Smooth muscle cell (in vitro differentiated cells): ENCODE measurements at regions not wholly inside any gene's neighbourhood (a gene's known extent, or its start where the extent isn't known, plus 50 kb on each side); places are given as distances from the start of the nearest gene placed in this dataset.
"Not testable (repeated sequence)": the region's sequence is repeated elsewhere in the genome, so short reads cannot be mapped to it uniquely, and the experiment has no call there.

Experiments used
- DNase-seq: peaks from one replicate; lab custom pipeline; 2025; ENCODE audit not compliant: unreplicated experiment; lab: John Stamatoyannopoulos, UW
- H2AFZ ChIP-seq: fragments of 200-600 bp; sonication (generic); 2 replicates; pipeline ENCODE4 v1.6.0; 2016; ENCODE audit warnings: antibody characterized with exemption, low read depth, mild to moderate bottlenecking
- H3F3A ChIP-seq: fragments of 200-600 bp; sonication (generic); 2 replicates; pipeline ENCODE4 v1.6.0; 2017; ENCODE audit warnings: antibody characterized with exemption, low read depth
- H3K27ac ChIP-seq: fragments of 200-600 bp; sonication (generic); 2 replicates; pipeline ENCODE4 v1.5.1; 2016; ENCODE audit warnings: low read depth, mild to moderate bottlenecking
- H3K27me3 ChIP-seq: fragments of 200-600 bp; sonication (generic); 2 replicates; pipeline ENCODE4 v1.6.1; 2016; ENCODE audit warnings: low read depth, mild to moderate bottlenecking
- H3K36me3 ChIP-seq: fragments of 200-600 bp; sonication (generic); 2 replicates; pipeline ENCODE4 v1.5.1; 2016; ENCODE audit warnings: low read depth
- H3K4me1 ChIP-seq: fragments of 200-600 bp; sonication (generic); 2 replicates; pipeline ENCODE4 v1.5.1; 2016; ENCODE audit warnings: low read depth
- H3K4me2 ChIP-seq: fragments of 200-600 bp; sonication (generic); 2 replicates; pipeline ENCODE4 v1.6.0; 2016; ENCODE audit warnings: mild to moderate bottlenecking
- H3K4me3 ChIP-seq: fragments of 200-600 bp; sonication (generic); 2 replicates; pipeline ENCODE4 v1.5.1; 2016; ENCODE audit warnings: mild to moderate bottlenecking
- H3K79me2 ChIP-seq: fragments of 200-600 bp; sonication (generic); 2 replicates; pipeline ENCODE4 v1.6.0; 2016; ENCODE audit warnings: low read depth, mild to moderate bottlenecking
- H3K9ac ChIP-seq: fragments of 200-600 bp; sonication (generic); 2 replicates; pipeline ENCODE4 v1.6.0; 2016; ENCODE audit warnings: low read depth
- H3K9me3 ChIP-seq: fragments of 200-600 bp; sonication (generic); replicated peaks from 2 replicates; pipeline ENCODE4 v1.5.1; 2016; ENCODE audit warnings: low read depth
- H4K20me1 ChIP-seq: fragments of 200-600 bp; sonication (generic); 2 replicates; pipeline ENCODE4 v1.6.0; 2016; ENCODE audit warnings: low read depth
- CTCF ChIP-seq: fragments of 200-600 bp; sonication (generic); IDR thresholded peaks from 2 replicates; pipeline ENCODE4 v1.5.1; 2017; ENCODE audit warnings: borderline replicate concordance, mild to moderate bottlenecking, antibody characterized with exemption; ENCODE audit not compliant: insufficient read depth, poor library complexity, severe bottlenecking
- WGBS: methylation state at CpG from one replicate; pipeline ENCODE4 v1.1.7; 2016; ENCODE audit warnings: low lambda C conversion rate; 5-methylcytosine and 5-hydroxymethylcytosine counted together

GRCh38 chr21:28172376-28172775 lies 820.3 kb downstream of the LTN1 start:
- H3K4me3 ChIP-seq, result no peak overlapping the region
- DNase-seq, result no peak
- H3K9ac ChIP-seq, result no peak overlapping the region
- peak overlapping the region; percentile 14 for H2AFZ ChIP-seq
- H3K4me2 ChIP-seq, result peak overlapping the region; percentile 56
- no peaks in the 10 kb centered on the region for H3K79me2 ChIP-seq
- WGBS, result 29% methylated on average over 2 of the region's 2 CpGs
- peak overlapping the region; percentile 66 for H3K27ac ChIP-seq
- H3K9me3 ChIP-seq, result no peaks in the 10 kb centered on the region
- H4K20me1 ChIP-seq, result no peaks in the 10 kb centered on the region
- TF ChIP-seq CTCF, result no peak
- H3K36me3 ChIP-seq, result no peaks in the 10 kb centered on the region
- no peaks in the 10 kb centered on the region for H3K27me3 ChIP-seq
- peaks cover 4% of the 10 kb centered on the region for H3K4me1 ChIP-seq
- peaks cover 6% of the 10 kb centered on the region for H3F3A ChIP-seq

- Histone ChIP-seq H2AFZ (peak overlapping the region; percentile 8), H3F3A (peaks cover 6% of the 10 kb centered on the region), H3K4me2 (no peak overlapping the region), H4K20me1 (no peaks in the 10 kb centered on the region), H3K79me2 (no peaks in the 10 kb centered on the region), H3K27ac (no peak overlapping the region), H3K4me1 (peaks cover 4% of the 10 kb centered on the region), H3K9me3 (no peaks in the 10 kb centered on the region), H3K27me3 (no peaks in the 10 kb centered on the region), H3K36me3 (no peaks in the 10 kb centered on the region), H3K4me3 (no peak overlapping the region), H3K9ac (no peak overlapping the region)
- DNase-seq, result no peak
- TF ChIP-seq CTCF, result no peak
These were observed 825.3 kb downstream of the LTN1 start for GRCh38 chr21:28167366-28167765.

- H3K9ac ChIP-seq, H3F3A ChIP-seq, H3K27me3 ChIP-seq, H3K4me2 ChIP-seq, H3K36me3 ChIP-seq, H3K79me2 ChIP-seq, H3K4me1 ChIP-seq, H3K27ac ChIP-seq, H4K20me1 ChIP-seq, H2AFZ ChIP-seq, DNase-seq, H3K4me3 ChIP-seq, H3K9me3 ChIP-seq: not testable (repeated sequence)
- WGBS, result 92% methylated on average over 9 of the region's 9 CpGs
These were observed 828.2 kb downstream of the LTN1 start for GRCh38 chr21:28164519-28164918.

GRCh38 chr21:28162052-28162451 lies 830.6 kb downstream of the LTN1 start:
- H3K9ac ChIP-seq, H3K36me3 ChIP-seq, H3K4me2 ChIP-seq, H3K4me3 ChIP-seq, H3K79me2 ChIP-seq, H4K20me1 ChIP-seq, H3K4me1 ChIP-seq, H3F3A ChIP-seq, H3K9me3 ChIP-seq, H3K27ac ChIP-seq, H3K27me3 ChIP-seq, DNase-seq, H2AFZ ChIP-seq: not testable (repeated sequence)
- 93% methylated on average over 15 of the region's 15 CpGs for WGBS

- Histone ChIP-seq H3K9me3 (no peaks in the 10 kb centered on the region), H3K36me3 (no peaks in the 10 kb centered on the region), H3K9ac (no peak overlapping the region), H3K27me3 (no peaks in the 10 kb centered on the region), H2AFZ (no peak overlapping the region), H3F3A (no peaks in the 10 kb centered on the region), H3K4me3 (no peak overlapping the region), H3K4me1 (no peaks in the 10 kb centered on the region), H4K20me1 (no peaks in the 10 kb centered on the region), H3K79me2 (no peaks in the 10 kb centered on the region), H3K4me2 (no peak overlapping the region), H3K27ac (no peak overlapping the region)
- DNase-seq, result no peak
- 94% methylated on average over 3 of the region's 3 CpGs for WGBS
- no peak for TF ChIP-seq CTCF
These were observed 832.3 kb downstream of the LTN1 start for GRCh38 chr21:28160378-28160777.
